ENCODE measurements at regions not wholly inside any gene's neighbourhood (a gene's known extent, or its start where the extent isn't known, plus 50 kb on each side); places are given as distances from the start of the nearest gene placed in this dataset.

GRCh38 chr5:158022837-158023236, 163.9 kb upstream of the CLINT1 start:
- no peak overlapping the region for H3K4me3 ChIP-seq
- H3K36me3 ChIP-seq, result no peaks in the 10 kb centered on the region
- 71 to 78% methylated on average over 4 to 6 of the region's 6 CpGs for WGBS, 2 donors
- intact Hi-C loops (cut with DNase I), result no loop called here
- no peaks in the 10 kb centered on the region for H3K9me3 ChIP-seq
- H3K27ac ChIP-seq, result no peak overlapping the region
- no peak for TF ChIP-seq POLR2A (IDR thresholded peaks at IDR 0.05)
- TF ChIP-seq, protein P1, sequence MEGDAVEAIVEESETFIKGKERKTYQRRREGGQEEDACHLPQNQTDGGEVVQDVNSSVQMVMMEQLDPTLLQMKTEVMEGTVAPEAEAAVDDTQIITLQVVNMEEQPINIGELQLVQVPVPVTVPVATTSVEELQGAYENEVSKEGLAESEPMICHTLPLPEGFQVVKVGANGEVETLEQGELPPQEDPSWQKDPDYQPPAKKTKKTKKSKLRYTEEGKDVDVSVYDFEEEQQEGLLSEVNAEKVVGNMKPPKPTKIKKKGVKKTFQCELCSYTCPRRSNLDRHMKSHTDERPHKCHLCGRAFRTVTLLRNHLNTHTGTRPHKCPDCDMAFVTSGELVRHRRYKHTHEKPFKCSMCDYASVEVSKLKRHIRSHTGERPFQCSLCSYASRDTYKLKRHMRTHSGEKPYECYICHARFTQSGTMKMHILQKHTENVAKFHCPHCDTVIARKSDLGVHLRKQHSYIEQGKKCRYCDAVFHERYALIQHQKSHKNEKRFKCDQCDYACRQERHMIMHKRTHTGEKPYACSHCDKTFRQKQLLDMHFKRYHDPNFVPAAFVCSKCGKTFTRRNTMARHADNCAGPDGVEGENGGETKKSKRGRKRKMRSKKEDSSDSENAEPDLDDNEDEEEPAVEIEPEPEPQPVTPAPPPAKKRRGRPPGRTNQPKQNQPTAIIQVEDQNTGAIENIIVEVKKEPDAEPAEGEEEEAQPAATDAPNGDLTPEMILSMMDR (IDR thresholded peaks at IDR 0.05), result no peak
- DNase-seq, result no peak
- no peaks in the 10 kb centered on the region for H3K27me3 ChIP-seq
- peaks cover 0 to 3% (median 3%) of the 10 kb centered on the region in 3 donors for H3K4me1 ChIP-seq

DNA sequence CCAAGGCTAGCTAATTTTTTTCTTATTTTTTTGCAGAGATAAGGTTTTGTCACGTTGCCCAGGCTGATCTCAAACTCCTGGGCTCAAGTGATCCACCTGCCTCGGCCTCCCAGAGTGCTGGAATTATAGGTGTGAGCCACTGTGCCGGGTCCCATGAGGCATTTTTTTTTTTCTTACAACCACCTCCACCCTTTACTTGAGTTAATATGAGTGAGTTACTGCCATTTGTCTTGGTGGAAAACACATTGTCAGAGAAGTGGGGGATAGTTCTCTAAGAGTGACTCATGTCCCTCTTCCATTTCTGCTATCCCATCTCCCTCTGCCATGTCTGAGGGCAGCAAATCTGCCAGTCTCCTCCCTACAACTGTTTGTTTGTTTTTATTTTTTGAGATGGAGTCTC, 163.4 kb upstream of the CLINT1 start:
- Histone ChIP-seq H3K9me3 (no peaks in the 10 kb centered on the region), H3K27ac (no peak overlapping the region), H3K4me3 (no peak overlapping the region), H3K36me3 (no peaks in the 10 kb centered on the region), H3K4me1 (peaks cover 0 to 3% (median 0%) of the 10 kb centered on the region in 3 donors), H3K27me3 (no peaks in the 10 kb centered on the region)
- no peak for DNase-seq
- 51 to 75% methylated on average over 3 of the region's 3 CpGs for WGBS, 2 donors
- intact Hi-C loops (cut with DNase I), result no loop called here
- TF ChIP-seq, protein P1 (IDR thresholded peaks at IDR 0.05), result no peak
- no peak for TF ChIP-seq POLR2A (IDR thresholded peaks at IDR 0.05)

- Histone ChIP-seq H3K9me3 (no peaks in the 10 kb centered on the region), H3K4me3 (no peak overlapping the region), H3K27me3 (no peaks in the 10 kb centered on the region), H3K4me1 (peaks cover 0 to 8% (median 0%) of the 10 kb centered on the region in 3 donors), H3K36me3 (no peaks in the 10 kb centered on the region), H3K27ac (no peak overlapping the region)
- 68 to 70% methylated on average over 5 of the region's 5 CpGs for WGBS, 2 donors
- TF ChIP-seq, protein P1 (IDR thresholded peaks at IDR 0.05), result no peak
- TF ChIP-seq POLR2A (IDR thresholded peaks at IDR 0.05), result no peak
- DNase-seq, result no peak
- intact Hi-C loops (cut with DNase I), result no loop called here
Measured at GRCh38 chr5:158020555-158021418, 161.8 kb upstream of the CLINT1 start.

GRCh38 chr5:158017469-158017868, 158.5 kb upstream of the CLINT1 start:
- Histone ChIP-seq H3K4me1 (peaks cover 0 to 8% (median 0%) of the 10 kb centered on the region in 3 donors), H3K27ac (no peak overlapping the region), H3K4me3 (no peak overlapping the region), H3K9me3 (no peaks in the 10 kb centered on the region), H3K36me3 (no peaks in the 10 kb centered on the region), H3K27me3 (no peaks in the 10 kb centered on the region)
- WGBS, 2 donors, result 73 to 86% methylated on average over 2 of the region's 2 CpGs
- intact Hi-C loops (cut with DNase I), result no loop called here
- no peak for DNase-seq
- TF ChIP-seq, protein P1 (IDR thresholded peaks at IDR 0.05), result no peak
- no peak for TF ChIP-seq POLR2A (IDR thresholded peaks at IDR 0.05)

GRCh38 chr5:158014372-158014771, 155.4 kb upstream of the CLINT1 start:
- DNase-seq, result no peak
- 85 to 100% methylated on average over 1 of the region's 1 CpG for WGBS, 2 donors
- Histone ChIP-seq H3K4me3 (no peak overlapping the region), H3K36me3 (no peaks in the 10 kb centered on the region), H3K27ac (no peak overlapping the region), H3K4me1 (peaks cover 0 to 8% (median 0%) of the 10 kb centered on the region in 3 donors), H3K9me3 (no peaks in the 10 kb centered on the region), H3K27me3 (no peaks in the 10 kb centered on the region)
- intact Hi-C loops (cut with DNase I), result no loop called here
- TF ChIP-seq, protein P1 (IDR thresholded peaks at IDR 0.05), result no peak
- TF ChIP-seq POLR2A (IDR thresholded peaks at IDR 0.05), result no peak
